ENCODE measurements at regions not wholly inside any gene's neighbourhood (a gene's known extent, or its start where the extent isn't known, plus 50 kb on each side); places are given as distances from the start of the nearest gene placed in this dataset.

- Histone ChIP-seq H3K36me3 (ENCODE audit: control insufficient read depth, insufficient read depth, low read length) (no peaks in the 10 kb centered on the region), H2BK20ac (ENCODE audit: low read depth, low read length) (no peak overlapping the region), H3K9me1 (ENCODE audit: insufficient read depth, low read length) (no peaks in the 10 kb centered on the region), H3K27ac (ENCODE audit: insufficient read depth, low read length) (no peak overlapping the region), H3K4me2 (ENCODE audit: low read depth, low read length) (no peak overlapping the region), H3K23ac (ENCODE audit: low read depth, low read length) (no peak overlapping the region), H2BK120ac (ENCODE audit: low read depth, low read length) (no peak overlapping the region), H2AK5ac (ENCODE audit: low read depth, low read length) (no peak overlapping the region), H3K56ac (ENCODE audit: extremely low read depth, insufficient read depth, low read length) (no peak overlapping the region), H4K91ac (ENCODE audit: insufficient read depth, low read depth, low read length) (no peak overlapping the region), H3K27me3 (ENCODE audit: control insufficient read depth, insufficient read depth, low read length) (no peaks in the 10 kb centered on the region), H3K4ac (ENCODE audit: low read depth, low read length) (no peak overlapping the region), H3K14ac (replicated peaks; ENCODE audit: low read depth, low read length) (no peak overlapping the region), H3K79me1 (ENCODE audit: low read depth in 1 of 2, low read length in 2 of 2) (no peaks in the 10 kb centered on the region), H3K4me1 (ENCODE audit: control insufficient read depth, insufficient read depth, low read length) (no peaks in the 10 kb centered on the region), H3K9ac (ENCODE audit: low read depth, low read length) (no peak overlapping the region), H2BK15ac (ENCODE audit: low read depth, low read length) (no peak overlapping the region), H2AK9ac (replicated peaks; ENCODE audit: low read depth, low read length, poor library complexity) (no peak overlapping the region), H4K5ac (ENCODE audit: low read depth, low read length) (no peak overlapping the region), H3K9me3 (ENCODE audit: control insufficient read depth, insufficient read depth, low read length) (peaks cover 44% of the 10 kb centered on the region), H3K18ac (ENCODE audit: low read depth, low read length) (no peak overlapping the region), H3K4me3 (ENCODE audit: insufficient read depth, low read depth, low read length) (no peak overlapping the region), H2AFZ (replicated peaks; ENCODE audit: low read length, poor library complexity) (no peak overlapping the region), H2BK5ac (ENCODE audit: low read depth, low read length, poor library complexity, severe bottlenecking) (no peak overlapping the region), H4K8ac (ENCODE audit: low read depth in 2 of 2, low read length in 2 of 2) (no peak overlapping the region), H4K20me1 (ENCODE audit: insufficient read depth, low read length) (no peaks in the 10 kb centered on the region)
- dilution Hi-C loops (cut with HindIII; ENCODE audit: low sequenced_read_pairs, unreplicated experiment) (no loop called here), in situ Hi-C loops (cut with MboI; ENCODE audit: low sequenced_read_pairs) (no loop called here), intact Hi-C loops (cut with micrococcal nuclease) (no loop called here)
- DNase-seq (no peak), ATAC-seq (ENCODE audit: low read depth) (no peak)
- POLR2A ChIA-PET (ENCODE audit: unreplicated experiment) = no interaction called here
- TF ChIP-seq NFE2L2 (IDR thresholded peaks at IDR 0.05; ENCODE audit: low read depth, low read length) (no peak), ELK1 (IDR thresholded peaks at IDR 0.05; ENCODE audit: borderline replicate concordance, low read depth, low read length) (no peak), MAFK (IDR thresholded peaks at IDR 0.05; ENCODE audit: low read depth, low read length) (no peak), CHD1 (IDR thresholded peaks at IDR 0.05; ENCODE audit: low read depth, low read length) (no peak), RAD21 (IDR thresholded peaks at IDR 0.05; ENCODE audit: low read length) (no peak), RFX5 (IDR thresholded peaks at IDR 0.05; ENCODE audit: low read depth, low read length) (no peak), SMC3 (IDR thresholded peaks at IDR 0.05; ENCODE audit: low read depth, low read length) (no peak), POLR2A (IDR thresholded peaks at IDR 0.05; ENCODE audit: low read depth, low read length) (no peak), CEBPB (IDR thresholded peaks at IDR 0.05; ENCODE audit: low read depth, low read length) (no peak), BHLHE40 (IDR thresholded peaks at IDR 0.05; ENCODE audit: low read depth, low read length) (no peak), RCOR1 (IDR thresholded peaks at IDR 0.05; ENCODE audit: insufficient replicate concordance, low read length) (no peak), USF2 (IDR thresholded peaks at IDR 0.05; ENCODE audit: low read depth, low read length) (no peak), FOS (IDR thresholded peaks at IDR 0.05; ENCODE audit: low read depth, low read length) (no peak), MXI1 (IDR thresholded peaks at IDR 0.05; ENCODE audit: borderline replicate concordance, low read depth, low read length) (no peak), CTCF (conservative IDR thresholded peaks at IDR 0.05; ENCODE audit: low read depth, low read length) (no peak), MAZ (IDR thresholded peaks at IDR 0.05; ENCODE audit: borderline replicate concordance, low read depth, low read length) (no peak)
- BruUV-seq (replicated peaks) = no TSS peak
- CTCF ChIA-PET = no interaction called here
- no CpG with 5 or more reads among the region's 2 CpGs for WGBS, 2 experiments (ENCODE audit: extremely low coverage in 2 of 2, insufficient read length in 1 of 2)
Measured at GRCh38 chr2:16079637-16080036, 139.3 kb downstream of the MYCN start.

Measured in IMR-90 (cell line).